Activated T-helper 1 cell treated with Interleukin-2 at 50 U/mL for 16 hours (primary cell): ENCODE measurements at regions not wholly inside any gene's neighbourhood (a gene's known extent, or its start where the extent isn't known, plus 50 kb on each side); places are given as distances from the start of the nearest gene placed in this dataset.

Experiments
- DNase-seq: peaks from one replicate; pipeline ENCODE4 v3.0.0-alpha.2; 2020; ENCODE audit warnings: low read depth

- DNase-seq: no peak
Measured at GRCh38 chr2:12168791-12169388, 422.5 kb downstream of the LPIN1 start.

- no peak for DNase-seq
Measured at GRCh38 chr2:12169721-12170120, 423.3 kb downstream of the LPIN1 start.

GRCh38 chr2:12170121-12170520 lies 423.7 kb downstream of the LPIN1 start:
- DNase-seq: no peak

- DNase-seq: no peak
Measured at GRCh38 chr2:12173271-12173942, 427.0 kb downstream of the LPIN1 start.

GRCh38 chr2:12173943-12174340 lies 427.5 kb downstream of the LPIN1 start:
- DNase-seq: no peak

- no peak for DNase-seq
Measured at GRCh38 chr2:12175323-12175722, 428.9 kb downstream of the LPIN1 start.

- no peak for DNase-seq
Measured at GRCh38 chr2:12176623-12177454, 430.4 kb downstream of the LPIN1 start.

GRCh38 chr2:12177455-12178288 lies 431.2 kb downstream of the LPIN1 start:
- no peak for DNase-seq

- DNase-seq: no peak
Measured at GRCh38 chr2:12178289-12179080, 432.1 kb downstream of the LPIN1 start.

- DNase-seq: no peak
Measured at GRCh38 chr2:12180031-12180430, 433.6 kb downstream of the LPIN1 start.

- DNase-seq: no peak
Measured at GRCh38 chr2:12183032-12183645, 436.7 kb downstream of the LPIN1 start.

- DNase-seq: no peak
Measured at GRCh38 chr2:12192762-12193161, 446.3 kb downstream of the LPIN1 start.

GRCh38 chr2:12194968-12195367 lies 448.5 kb downstream of the LPIN1 start:
- no peak for DNase-seq

GRCh38 chr2:12196495-12196894 lies 450.1 kb downstream of the LPIN1 start:
- DNase-seq: no peak

- no peak for DNase-seq
Measured at GRCh38 chr2:12197133-12197532, 450.7 kb downstream of the LPIN1 start.

GRCh38 chr2:12199491-12200211 lies 453.2 kb downstream of the LPIN1 start:
- DNase-seq: no peak

GRCh38 chr2:12201369-12201768 lies 454.9 kb downstream of the LPIN1 start:
- DNase-seq: no peak

- DNase-seq: no peak
Measured at GRCh38 chr2:12202313-12203075, 456.1 kb downstream of the LPIN1 start.

- no peak for DNase-seq
Measured at GRCh38 chr2:12203528-12203927, 457.1 kb downstream of the LPIN1 start.

GRCh38 chr2:12205086-12205485 lies 458.7 kb downstream of the LPIN1 start:
- no peak for DNase-seq
